ENCODE measurements at regions not wholly inside any gene's neighbourhood (a gene's known extent, or its start where the extent isn't known, plus 50 kb on each side); places are given as distances from the start of the nearest gene placed in this dataset.

- Histone ChIP-seq H3K9ac (ENCODE audit: insufficient read length, low read depth) (no peak overlapping the region), H3K4me1 (ENCODE audit: insufficient read depth, insufficient read length) (no peaks in the 10 kb centered on the region), H3K9me3 (ENCODE audit: insufficient read depth, low read length) (no peaks in the 10 kb centered on the region), H3K36me3 (ENCODE audit: insufficient read depth, insufficient read length, low read length) (no peaks in the 10 kb centered on the region), H3K4me3 (ENCODE audit: insufficient read length, low read depth) (no peak overlapping the region), H3K27me3 (ENCODE audit: insufficient read depth, insufficient read length) (no peaks in the 10 kb centered on the region)
- no peak for DNase-seq (ENCODE audit: low read depth, low spot score)
- no peak for TF ChIP-seq YY1 (IDR thresholded peaks at IDR 0.05; ENCODE audit: insufficient read depth, insufficient read length)
- no peak for TF ChIP-seq ZNF274 (IDR thresholded peaks at IDR 0.05; ENCODE audit: low read depth, low read length)
- no peak for TF ChIP-seq SUZ12 (IDR thresholded peaks at IDR 0.05; ENCODE audit: extremely low read depth, insufficient read depth, insufficient read length)
Observed at GRCh38 chr4:33390976-33391375, 2670.8 kb downstream of the PCDH7 start.

GRCh38 chr4:33395731-33396485 lies 2675.7 kb downstream of the PCDH7 start:
- Histone ChIP-seq H3K4me1 (ENCODE audit: insufficient read depth, insufficient read length) (no peaks in the 10 kb centered on the region), H3K9me3 (ENCODE audit: insufficient read depth, low read length) (no peaks in the 10 kb centered on the region), H3K4me3 (ENCODE audit: insufficient read length, low read depth) (no peak overlapping the region), H3K9ac (ENCODE audit: insufficient read length, low read depth) (no peak overlapping the region), H3K27me3 (ENCODE audit: insufficient read depth, insufficient read length) (no peaks in the 10 kb centered on the region), H3K36me3 (ENCODE audit: insufficient read depth, insufficient read length, low read length) (no peaks in the 10 kb centered on the region)
- TF ChIP-seq ZNF274 (IDR thresholded peaks at IDR 0.05; ENCODE audit: low read depth, low read length) (no peak), YY1 (IDR thresholded peaks at IDR 0.05; ENCODE audit: insufficient read depth, insufficient read length) (no peak), SUZ12 (IDR thresholded peaks at IDR 0.05; ENCODE audit: extremely low read depth, insufficient read depth, insufficient read length) (no peak)
- DNase-seq (ENCODE audit: low read depth, low spot score), result no peak

- TF ChIP-seq ZNF274 (IDR thresholded peaks at IDR 0.05; ENCODE audit: low read depth, low read length), result no peak
- no peak for TF ChIP-seq YY1 (IDR thresholded peaks at IDR 0.05; ENCODE audit: insufficient read depth, insufficient read length)
- TF ChIP-seq SUZ12 (IDR thresholded peaks at IDR 0.05; ENCODE audit: extremely low read depth, insufficient read depth, insufficient read length), result no peak
- Histone ChIP-seq H3K9ac (ENCODE audit: insufficient read length, low read depth) (no peak overlapping the region), H3K4me3 (ENCODE audit: insufficient read length, low read depth) (no peak overlapping the region), H3K9me3 (ENCODE audit: insufficient read depth, low read length) (no peaks in the 10 kb centered on the region), H3K36me3 (ENCODE audit: insufficient read depth, insufficient read length, low read length) (no peaks in the 10 kb centered on the region), H3K4me1 (ENCODE audit: insufficient read depth, insufficient read length) (no peaks in the 10 kb centered on the region), H3K27me3 (ENCODE audit: insufficient read depth, insufficient read length) (no peaks in the 10 kb centered on the region)
- no peak for DNase-seq (ENCODE audit: low read depth, low spot score)
Observed at GRCh38 chr4:33400504-33400903, 2680.3 kb downstream of the PCDH7 start.

- H3K4me3 ChIP-seq (ENCODE audit: insufficient read length, low read depth), result no peak overlapping the region
- no peaks in the 10 kb centered on the region for H3K36me3 ChIP-seq (ENCODE audit: insufficient read depth, insufficient read length, low read length)
- no peak overlapping the region for H3K9ac ChIP-seq (ENCODE audit: insufficient read length, low read depth)
- no peaks in the 10 kb centered on the region for H3K27me3 ChIP-seq (ENCODE audit: insufficient read depth, insufficient read length)
- H3K4me1 ChIP-seq (ENCODE audit: insufficient read depth, insufficient read length), result no peaks in the 10 kb centered on the region
- TF ChIP-seq ZNF274 (IDR thresholded peaks at IDR 0.05; ENCODE audit: low read depth, low read length), result no peak
- TF ChIP-seq SUZ12 (IDR thresholded peaks at IDR 0.05; ENCODE audit: extremely low read depth, insufficient read depth, insufficient read length), result no peak
- TF ChIP-seq YY1 (IDR thresholded peaks at IDR 0.05; ENCODE audit: insufficient read depth, insufficient read length), result no peak
- no peaks in the 10 kb centered on the region for H3K9me3 ChIP-seq (ENCODE audit: insufficient read depth, low read length)
- DNase-seq (ENCODE audit: low read depth, low spot score), result no peak
Observed at GRCh38 chr4:33407496-33407895, 2687.3 kb downstream of the PCDH7 start.

- H3K9me3 ChIP-seq (ENCODE audit: insufficient read depth, low read length), result 0 out of 2 replicates have a peak, but pooled peaks cover 5% of the 10 kb centered on the region
- no peak overlapping the region for H3K4me3 ChIP-seq (ENCODE audit: insufficient read length, low read depth)
- no peaks in the 10 kb centered on the region for H3K27me3 ChIP-seq (ENCODE audit: insufficient read depth, insufficient read length)
- no peaks in the 10 kb centered on the region for H3K36me3 ChIP-seq (ENCODE audit: insufficient read depth, insufficient read length, low read length)
- no peak for DNase-seq (ENCODE audit: low read depth, low spot score)
- TF ChIP-seq ZNF274 (IDR thresholded peaks at IDR 0.05; ENCODE audit: low read depth, low read length), result no peak
- TF ChIP-seq YY1 (IDR thresholded peaks at IDR 0.05; ENCODE audit: insufficient read depth, insufficient read length), result no peak
- TF ChIP-seq SUZ12 (IDR thresholded peaks at IDR 0.05; ENCODE audit: extremely low read depth, insufficient read depth, insufficient read length), result no peak
- no peaks in the 10 kb centered on the region for H3K4me1 ChIP-seq (ENCODE audit: insufficient read depth, insufficient read length)
- H3K9ac ChIP-seq (ENCODE audit: insufficient read length, low read depth), result no peak overlapping the region
Observed at GRCh38 chr4:33411182-33411581, 2691.0 kb downstream of the PCDH7 start.

GRCh38 chr4:33421887-33422286 lies 2701.7 kb downstream of the PCDH7 start:
- no peak overlapping the region for H3K4me3 ChIP-seq (ENCODE audit: insufficient read length, low read depth)
- H3K9ac ChIP-seq (ENCODE audit: insufficient read length, low read depth), result no peak overlapping the region
- no peak for DNase-seq (ENCODE audit: low read depth, low spot score)
- no peaks in the 10 kb centered on the region for H3K36me3 ChIP-seq (ENCODE audit: insufficient read depth, insufficient read length, low read length)
- no peaks in the 10 kb centered on the region for H3K4me1 ChIP-seq (ENCODE audit: insufficient read depth, insufficient read length)
- no peaks in the 10 kb centered on the region for H3K27me3 ChIP-seq (ENCODE audit: insufficient read depth, insufficient read length)
- no peaks in the 10 kb centered on the region for H3K9me3 ChIP-seq (ENCODE audit: insufficient read depth, low read length)
- TF ChIP-seq SUZ12 (IDR thresholded peaks at IDR 0.05; ENCODE audit: extremely low read depth, insufficient read depth, insufficient read length) (no peak), ZNF274 (IDR thresholded peaks at IDR 0.05; ENCODE audit: low read depth, low read length) (no peak), YY1 (IDR thresholded peaks at IDR 0.05; ENCODE audit: insufficient read depth, insufficient read length) (no peak)

GRCh38 chr4:33422656-33423055 lies 2702.5 kb downstream of the PCDH7 start:
- H3K36me3 ChIP-seq (ENCODE audit: insufficient read depth, insufficient read length, low read length), result no peaks in the 10 kb centered on the region
- no peaks in the 10 kb centered on the region for H3K4me1 ChIP-seq (ENCODE audit: insufficient read depth, insufficient read length)
- no peak for DNase-seq (ENCODE audit: low read depth, low spot score)
- no peak overlapping the region for H3K9ac ChIP-seq (ENCODE audit: insufficient read length, low read depth)
- H3K4me3 ChIP-seq (ENCODE audit: insufficient read length, low read depth), result no peak overlapping the region
- TF ChIP-seq ZNF274 (IDR thresholded peaks at IDR 0.05; ENCODE audit: low read depth, low read length) (no peak), YY1 (IDR thresholded peaks at IDR 0.05; ENCODE audit: insufficient read depth, insufficient read length) (no peak), SUZ12 (IDR thresholded peaks at IDR 0.05; ENCODE audit: extremely low read depth, insufficient read depth, insufficient read length) (no peak)
- H3K27me3 ChIP-seq (ENCODE audit: insufficient read depth, insufficient read length), result no peaks in the 10 kb centered on the region
- H3K9me3 ChIP-seq (ENCODE audit: insufficient read depth, low read length), result no peaks in the 10 kb centered on the region

All from NT2/D1 (cell line).